Astrocyte (in vitro differentiated cells and primary cell): ENCODE measurements at regions not wholly inside any gene's neighbourhood (a gene's known extent, or its start where the extent isn't known, plus 50 kb on each side); places are given as distances from the start of the nearest gene placed in this dataset.

Source experiments
- CTCF ChIP-seq: IDR thresholded peaks from 2 replicates; pipeline ENCODE4 v1.5.1; 2011; ENCODE audit warnings: low read depth, mild to moderate bottlenecking, inconsistent platforms, low read length, moderate library complexity; ENCODE audit not compliant: insufficient read depth
- EZH2 ChIP-seq: IDR thresholded peaks from 2 replicates; pipeline ENCODE4 v1.6.1; 2012; ENCODE audit warnings: mild to moderate bottlenecking, low read length, inconsistent platforms; ENCODE audit not compliant: insufficient read depth

GRCh38 chr3:187952849-187953248 lies 201.1 kb upstream of the LPP start:
- TF ChIP-seq CTCF (no peak), EZH2 (no peak)
